Heart left ventricle (tissue), 13 donors: ENCODE measurements at regions not wholly inside any gene's neighbourhood (a gene's known extent, or its start where the extent isn't known, plus 50 kb on each side); places are given as distances from the start of the nearest gene placed in this dataset.

ENCODE experiments used
- POLR2A ChIP-seq, 2 donors: fragments of 450-650 bp; IDR thresholded peaks; one replicate each; pipeline ENCODE4 v1.6.1; 2017; ENCODE audit warnings: antibody characterized with exemption in 2 of 2, mild to moderate bottlenecking in 2 of 2, moderate library complexity in 2 of 2
- TF ChIP-seq, protein P1 (sequence below), 12 donors: fragments of 200-600 bp; sonication (generic) in 4 of 12; IDR thresholded peaks; one replicate each; pipeline versions ENCODE4 v1.5.0 to v1.8.0; 2018 to 2022; ENCODE audit warnings: antibody characterized with exemption in 12 of 12, mild to moderate bottlenecking in 5 of 12
- donor health status: ischemic (EF 13 %, LVEDD 7.1; RV severe dilation, severe dysfunction).
- donor health status: DM: no; HTN: yes; CAD: no.
- donor health status: DM: no; HTN: no; CAD: no.
- donor health status: ischemic (EF 25% LVEDD 6.9; RV normal size, moderate dysfunction).
- donor health status: ischemic (EF 25% LVEDD 5.7; RV mildly dilated, moderate dysfunction).
- donor health status: ischemic (EF 35%, LVEDD 5.7; RV mildly dilated, moderate dysfunction).
- donor health status: nonischemic (EF 11% LVEDD 7.7; RV severe dilation, severe dysfunction).
- donor health status: DM: yes; HTN: yes; CAD: no.
- donor health status: PGD.
- donor health status: ischemic (EF 29% LVEDD 5.4; RV normal size, mild dysfunction).
- donor health status: nonischemic (EF 23%, LVEDD 6.1; RV moderate dilation, normal function).

DNA sequence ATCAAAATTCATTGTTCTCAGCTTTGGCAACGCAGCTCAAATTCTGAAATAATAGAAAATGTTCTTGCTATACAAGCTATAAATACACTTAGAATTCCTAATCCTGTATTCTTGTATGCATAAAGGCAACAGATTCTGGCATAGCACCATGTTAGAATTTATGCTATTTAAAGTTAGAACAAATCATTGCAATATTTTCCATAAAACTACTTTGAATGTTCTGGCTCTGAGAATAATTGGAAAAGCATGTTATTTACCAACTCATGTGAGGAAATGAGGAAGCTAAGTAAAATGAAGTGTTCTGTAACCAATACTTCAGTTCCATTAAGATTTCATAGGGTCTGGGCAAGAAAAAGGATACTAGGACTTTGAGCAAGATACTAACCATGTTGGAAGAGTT lies 888.9 kb downstream of the SQOR start:
- TF ChIP-seq, protein P1, sequence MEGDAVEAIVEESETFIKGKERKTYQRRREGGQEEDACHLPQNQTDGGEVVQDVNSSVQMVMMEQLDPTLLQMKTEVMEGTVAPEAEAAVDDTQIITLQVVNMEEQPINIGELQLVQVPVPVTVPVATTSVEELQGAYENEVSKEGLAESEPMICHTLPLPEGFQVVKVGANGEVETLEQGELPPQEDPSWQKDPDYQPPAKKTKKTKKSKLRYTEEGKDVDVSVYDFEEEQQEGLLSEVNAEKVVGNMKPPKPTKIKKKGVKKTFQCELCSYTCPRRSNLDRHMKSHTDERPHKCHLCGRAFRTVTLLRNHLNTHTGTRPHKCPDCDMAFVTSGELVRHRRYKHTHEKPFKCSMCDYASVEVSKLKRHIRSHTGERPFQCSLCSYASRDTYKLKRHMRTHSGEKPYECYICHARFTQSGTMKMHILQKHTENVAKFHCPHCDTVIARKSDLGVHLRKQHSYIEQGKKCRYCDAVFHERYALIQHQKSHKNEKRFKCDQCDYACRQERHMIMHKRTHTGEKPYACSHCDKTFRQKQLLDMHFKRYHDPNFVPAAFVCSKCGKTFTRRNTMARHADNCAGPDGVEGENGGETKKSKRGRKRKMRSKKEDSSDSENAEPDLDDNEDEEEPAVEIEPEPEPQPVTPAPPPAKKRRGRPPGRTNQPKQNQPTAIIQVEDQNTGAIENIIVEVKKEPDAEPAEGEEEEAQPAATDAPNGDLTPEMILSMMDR (IDR thresholded peaks at IDR 0.05): no peak
- no peak for TF ChIP-seq POLR2A (IDR thresholded peaks at IDR 0.05)
